Cardiac muscle cell (in vitro differentiated cells and primary cell): ENCODE measurements at regions not wholly inside any gene's neighbourhood (a gene's known extent, or its start where the extent isn't known, plus 50 kb on each side); places are given as distances from the start of the nearest gene placed in this dataset.

Source experiments
- DNase-seq, 2 donors: peaks; one replicate each; pipeline versions ENCODE4 v3.0.0 to v3.0.0-alpha.2; 2010 to 2017; ENCODE audit warnings: low read depth in 1 of 2, low spot score in 1 of 2
- H3K27ac ChIP-seq: fragments of 200-600 bp; sonication (generic); 2 replicates; pipeline ENCODE4 v1.5.1; 2016
- H3K27me3 ChIP-seq: fragments of 200-600 bp; sonication (generic); 2 replicates; pipeline ENCODE4 v1.6.0; 2016; ENCODE audit warnings: control low read depth
- H3K36me3 ChIP-seq: fragments of 200-600 bp; sonication (generic); 2 replicates; pipeline ENCODE4 v1.5.1; 2016; ENCODE audit warnings: control low read depth
- H3K4me1 ChIP-seq: fragments of 200-600 bp; sonication (generic); 2 replicates; pipeline ENCODE4 v1.8.1; 2017; ENCODE audit warnings: low read depth, mild to moderate bottlenecking, mixed run types
- H3K4me3 ChIP-seq: fragments of 200-600 bp; sonication (generic); 2 replicates; pipeline ENCODE4 v1.5.1; 2016; ENCODE audit warnings: mild to moderate bottlenecking
- H3K9me3 ChIP-seq: fragments of 200-600 bp; sonication (generic); 2 replicates; pipeline ENCODE4 v1.5.1; 2017; ENCODE audit warnings: low read depth, mild to moderate bottlenecking, control low read depth
- CTCF ChIP-seq: IDR thresholded peaks from 2 replicates; pipeline ENCODE4 v1.5.1; 2012; ENCODE audit warnings: low read depth, mild to moderate bottlenecking, low read length

- no peak for DNase-seq
- no peaks in the 10 kb centered on the region for H3K9me3 ChIP-seq
- no peaks in the 10 kb centered on the region for H3K36me3 ChIP-seq
- H3K27me3 ChIP-seq: no peaks in the 10 kb centered on the region
- no peak overlapping the region for H3K4me3 ChIP-seq
- no peak overlapping the region for H3K27ac ChIP-seq
- no peak for TF ChIP-seq CTCF
- no peaks in the 10 kb centered on the region for H3K4me1 ChIP-seq
Observed at GRCh38 chr5:2103940-2104339, 221.2 kb upstream of the IRX4 start.

- TF ChIP-seq CTCF: no peak
- Histone ChIP-seq H3K4me3 (no peak overlapping the region), H3K36me3 (no peaks in the 10 kb centered on the region), H3K27me3 (no peaks in the 10 kb centered on the region), H3K9me3 (no peaks in the 10 kb centered on the region), H3K4me1 (no peaks in the 10 kb centered on the region), H3K27ac (no peak overlapping the region)
- DNase-seq: peak in 1 of 2 donors; percentile 37
Observed at GRCh38 chr5:2102819-2103776, 220.4 kb upstream of the IRX4 start.

- no peak for TF ChIP-seq CTCF
- no peaks in the 10 kb centered on the region for H3K9me3 ChIP-seq
- H3K4me3 ChIP-seq: no peak overlapping the region
- no peaks in the 10 kb centered on the region for H3K27me3 ChIP-seq
- no peaks in the 10 kb centered on the region for H3K36me3 ChIP-seq
- no peak for DNase-seq
- H3K27ac ChIP-seq: no peak overlapping the region
- H3K4me1 ChIP-seq: no peaks in the 10 kb centered on the region
Observed at GRCh38 chr5:2101685-2102084, 219.0 kb upstream of the IRX4 start.

GRCh38 chr5:2096887-2097505, 214.3 kb upstream of the IRX4 start:
- no peak for TF ChIP-seq CTCF
- H3K4me1 ChIP-seq: peaks cover 15% of the 10 kb centered on the region
- no peaks in the 10 kb centered on the region for H3K27me3 ChIP-seq
- no peak overlapping the region for H3K27ac ChIP-seq
- no peak overlapping the region for H3K4me3 ChIP-seq
- DNase-seq: no peak
- H3K9me3 ChIP-seq: no peaks in the 10 kb centered on the region
- no peaks in the 10 kb centered on the region for H3K36me3 ChIP-seq

- TF ChIP-seq CTCF: no peak
- Histone ChIP-seq H3K27me3 (no peaks in the 10 kb centered on the region), H3K4me3 (no peak overlapping the region), H3K36me3 (no peaks in the 10 kb centered on the region), H3K27ac (no peak overlapping the region), H3K9me3 (no peaks in the 10 kb centered on the region), H3K4me1 (peaks cover 22% of the 10 kb centered on the region)
- no peak for DNase-seq
Observed at GRCh38 chr5:2095011-2095410, 212.3 kb upstream of the IRX4 start.
